Panc1 (cell line): ENCODE measurements at regions not wholly inside any gene's neighbourhood (a gene's known extent, or its start where the extent isn't known, plus 50 kb on each side); places are given as distances from the start of the nearest gene placed in this dataset.

Experiments
- ATAC-seq: fragments of 200-7000 bp; cut with Tn5 transposase; 2 replicates; pipeline ENCODE4 v1.9.1; 2020; ENCODE audit warnings: mild to moderate bottlenecking, moderate library complexity
- BruUV-seq: library from RNA; stranded (reverse); fragments of 400-500 nt; replicated peaks from 2 replicates; lab custom pipeline; 2021; lab: Mats Ljungman, UMichigan
- CTCF ChIA-PET: fragments of 300-600 bp; sonication (Branson Sonifier 250); formaldehyde crosslinking; loops from one replicate; lab custom pipeline; 2022; ENCODE audit warnings: antibody characterized with exemption; lab: Charles Lee
- POLR2A ChIA-PET: fragments of 300-600 bp; sonication (Branson Sonifier 250); formaldehyde crosslinking; loops from one replicate; lab custom pipeline; 2022; ENCODE audit warnings: antibody characterized with exemption; lab: Charles Lee
- DNase-seq: peaks from one replicate; pipeline ENCODE4 v3.0.0-alpha.2; 2010; ENCODE audit warnings: low read depth, low spot score
- H3K27ac ChIP-seq: 2 replicates; pipeline ENCODE4 v1.5.1; 2011; ENCODE audit warnings: mild to moderate bottlenecking, low read length, inconsistent platforms
- H3K27me3 ChIP-seq: fragments of 200-500 bp; sonication (Bioruptor generic); 2 replicates; pipeline ENCODE4 v1.6.0; 2014; ENCODE audit warnings: low read length, inconsistent platforms; ENCODE audit not compliant: control insufficient read depth, insufficient read depth
- H3K36me3 ChIP-seq: fragments of 200-500 bp; sonication (Bioruptor generic); 2 replicates; pipeline ENCODE4 v1.5.1; 2014; ENCODE audit warnings: inconsistent platforms, mild to moderate bottlenecking, low read length, moderate library complexity; ENCODE audit not compliant: control insufficient read depth, insufficient read depth
- H3K4me1 ChIP-seq: 2 replicates; pipeline ENCODE4 v1.5.1; 2011; ENCODE audit warnings: inconsistent platforms, mild to moderate bottlenecking, low read length, moderate library complexity; ENCODE audit not compliant: control insufficient read depth, insufficient read depth
- H3K4me3 ChIP-seq, 2 experiments: 2 replicates each; pipeline ENCODE4 v1.5.1; 2011 to 2012; ENCODE audit warnings: low read depth in 2 of 2, low read length in 2 of 2, mild to moderate bottlenecking in 2 of 2, inconsistent platforms in 1 of 2, moderate library complexity in 1 of 2
- H3K9me3 ChIP-seq: fragments of 200-500 bp; sonication (Bioruptor generic); 2 replicates; pipeline ENCODE4 v1.5.1; 2014; ENCODE audit warnings: low read depth, mild to moderate bottlenecking, inconsistent platforms, low read length, moderate library complexity; ENCODE audit not compliant: control insufficient read depth, insufficient read depth
- POLR2AphosphoS5 ChIP-seq: IDR thresholded peaks from 2 replicates; pipeline ENCODE4 v1.6.1; 2012; ENCODE audit warnings: mild to moderate bottlenecking, low read depth, low read length, moderate library complexity
- SIN3A ChIP-seq: IDR thresholded peaks from 2 replicates; pipeline ENCODE4 v1.6.1; 2012; ENCODE audit warnings: low read depth, mild to moderate bottlenecking, low read length, moderate library complexity, borderline replicate concordance; ENCODE audit not compliant: insufficient read depth
- TCF7L2 ChIP-seq: IDR thresholded peaks from 2 replicates; pipeline ENCODE4 v1.6.1; 2011; ENCODE audit warnings: mild to moderate bottlenecking, low read depth, low read length, inconsistent platforms
- in situ Hi-C: cut with HindIII; loops from 2 replicates; pipeline ENCODE4 v1.10.0; 2016; ENCODE audit warnings: low sequenced_read_pairs, low pct_unique_long_range_greater_than_20kb
- intact Hi-C: fragments of 100-400 bp; cut with micrococcal nuclease; formaldehyde crosslinking; loops from one replicate; pipeline ENCODE4 v1.10.0; 2022; ENCODE audit not compliant: unreplicated experiment
- TF ChIP-seq, protein P1 (sequence below), 2 experiments: IDR thresholded peaks; 2 replicates each; pipeline ENCODE4 v1.6.1; 2011 to 2012; ENCODE audit warnings: low read depth in 2 of 2, control low read depth in 1 of 2, low read length in 1 of 2, mild to moderate bottlenecking in 1 of 2, moderate library complexity in 1 of 2; ENCODE audit not compliant: insufficient read depth in 1 of 2
- TF ChIP-seq, protein P2 (sequence below): fragments of 450-650 bp; IDR thresholded peaks from 2 replicates; pipeline ENCODE4 v1.5.1; 2017; ENCODE audit warnings: mild to moderate bottlenecking

DNA sequence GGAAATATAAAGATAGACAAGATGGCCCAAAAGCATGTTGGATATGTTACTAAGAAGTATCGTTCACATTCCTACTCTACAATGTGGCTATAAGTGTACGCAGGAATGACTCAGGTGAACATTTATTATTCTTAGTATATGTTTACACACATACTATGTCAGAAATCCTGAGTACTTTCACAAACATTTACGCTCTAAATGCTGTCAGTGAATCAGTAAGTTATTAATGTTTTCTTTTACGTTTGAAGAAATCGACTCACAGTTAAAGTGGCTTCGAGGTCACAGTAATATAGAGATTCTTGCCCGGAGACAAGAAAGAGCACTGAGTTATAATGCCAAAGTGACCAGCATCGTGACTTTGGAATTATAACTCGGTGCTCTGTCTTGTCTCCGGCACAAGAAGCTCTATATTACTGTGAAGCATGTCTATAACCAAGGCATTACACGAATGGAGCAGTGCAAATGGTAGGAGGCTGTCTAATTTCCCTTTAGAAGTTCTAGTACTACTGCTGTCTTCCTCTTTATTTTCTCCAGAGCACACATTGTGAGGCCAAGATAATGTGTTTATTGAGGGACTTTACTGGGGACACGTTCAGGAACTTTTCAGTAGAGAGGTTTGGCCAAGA lies 61.8 kb upstream of the P3H2 start:
- Histone ChIP-seq H3K4me1 (peaks cover 7% of the 10 kb centered on the region), H3K9me3 (no peaks in the 10 kb centered on the region), H3K4me3 (peak overlapping the region in 1 of 2 experiments; percentile 22; a peak in 2 of 4 replicates), H3K27me3 (no peaks in the 10 kb centered on the region), H3K27ac (no peak overlapping the region), H3K36me3 (no peaks in the 10 kb centered on the region)
- no TSS peak for BruUV-seq
- ATAC-seq: peak; percentile 66
- TF ChIP-seq TCF7L2 (no peak), SIN3A (no peak), POLR2AphosphoS5 (no peak)
- TF ChIP-seq, protein P1, sequence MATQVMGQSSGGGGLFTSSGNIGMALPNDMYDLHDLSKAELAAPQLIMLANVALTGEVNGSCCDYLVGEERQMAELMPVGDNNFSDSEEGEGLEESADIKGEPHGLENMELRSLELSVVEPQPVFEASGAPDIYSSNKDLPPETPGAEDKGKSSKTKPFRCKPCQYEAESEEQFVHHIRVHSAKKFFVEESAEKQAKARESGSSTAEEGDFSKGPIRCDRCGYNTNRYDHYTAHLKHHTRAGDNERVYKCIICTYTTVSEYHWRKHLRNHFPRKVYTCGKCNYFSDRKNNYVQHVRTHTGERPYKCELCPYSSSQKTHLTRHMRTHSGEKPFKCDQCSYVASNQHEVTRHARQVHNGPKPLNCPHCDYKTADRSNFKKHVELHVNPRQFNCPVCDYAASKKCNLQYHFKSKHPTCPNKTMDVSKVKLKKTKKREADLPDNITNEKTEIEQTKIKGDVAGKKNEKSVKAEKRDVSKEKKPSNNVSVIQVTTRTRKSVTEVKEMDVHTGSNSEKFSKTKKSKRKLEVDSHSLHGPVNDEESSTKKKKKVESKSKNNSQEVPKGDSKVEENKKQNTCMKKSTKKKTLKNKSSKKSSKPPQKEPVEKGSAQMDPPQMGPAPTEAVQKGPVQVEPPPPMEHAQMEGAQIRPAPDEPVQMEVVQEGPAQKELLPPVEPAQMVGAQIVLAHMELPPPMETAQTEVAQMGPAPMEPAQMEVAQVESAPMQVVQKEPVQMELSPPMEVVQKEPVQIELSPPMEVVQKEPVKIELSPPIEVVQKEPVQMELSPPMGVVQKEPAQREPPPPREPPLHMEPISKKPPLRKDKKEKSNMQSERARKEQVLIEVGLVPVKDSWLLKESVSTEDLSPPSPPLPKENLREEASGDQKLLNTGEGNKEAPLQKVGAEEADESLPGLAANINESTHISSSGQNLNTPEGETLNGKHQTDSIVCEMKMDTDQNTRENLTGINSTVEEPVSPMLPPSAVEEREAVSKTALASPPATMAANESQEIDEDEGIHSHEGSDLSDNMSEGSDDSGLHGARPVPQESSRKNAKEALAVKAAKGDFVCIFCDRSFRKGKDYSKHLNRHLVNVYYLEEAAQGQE (IDR thresholded peaks at IDR 0.05; ENCODE audit: insufficient read depth in 1 of 2, low read depth in 2 of 2, low read length in 1 of 2): no peak
- TF ChIP-seq, protein P2, sequence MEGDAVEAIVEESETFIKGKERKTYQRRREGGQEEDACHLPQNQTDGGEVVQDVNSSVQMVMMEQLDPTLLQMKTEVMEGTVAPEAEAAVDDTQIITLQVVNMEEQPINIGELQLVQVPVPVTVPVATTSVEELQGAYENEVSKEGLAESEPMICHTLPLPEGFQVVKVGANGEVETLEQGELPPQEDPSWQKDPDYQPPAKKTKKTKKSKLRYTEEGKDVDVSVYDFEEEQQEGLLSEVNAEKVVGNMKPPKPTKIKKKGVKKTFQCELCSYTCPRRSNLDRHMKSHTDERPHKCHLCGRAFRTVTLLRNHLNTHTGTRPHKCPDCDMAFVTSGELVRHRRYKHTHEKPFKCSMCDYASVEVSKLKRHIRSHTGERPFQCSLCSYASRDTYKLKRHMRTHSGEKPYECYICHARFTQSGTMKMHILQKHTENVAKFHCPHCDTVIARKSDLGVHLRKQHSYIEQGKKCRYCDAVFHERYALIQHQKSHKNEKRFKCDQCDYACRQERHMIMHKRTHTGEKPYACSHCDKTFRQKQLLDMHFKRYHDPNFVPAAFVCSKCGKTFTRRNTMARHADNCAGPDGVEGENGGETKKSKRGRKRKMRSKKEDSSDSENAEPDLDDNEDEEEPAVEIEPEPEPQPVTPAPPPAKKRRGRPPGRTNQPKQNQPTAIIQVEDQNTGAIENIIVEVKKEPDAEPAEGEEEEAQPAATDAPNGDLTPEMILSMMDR: no peak
- intact Hi-C loops: no loop called here
- DNase-seq: peak; percentile 43
- POLR2A ChIA-PET: no interaction called here
- in situ Hi-C loops: no loop called here
- CTCF ChIA-PET: no interaction called here

DNA sequence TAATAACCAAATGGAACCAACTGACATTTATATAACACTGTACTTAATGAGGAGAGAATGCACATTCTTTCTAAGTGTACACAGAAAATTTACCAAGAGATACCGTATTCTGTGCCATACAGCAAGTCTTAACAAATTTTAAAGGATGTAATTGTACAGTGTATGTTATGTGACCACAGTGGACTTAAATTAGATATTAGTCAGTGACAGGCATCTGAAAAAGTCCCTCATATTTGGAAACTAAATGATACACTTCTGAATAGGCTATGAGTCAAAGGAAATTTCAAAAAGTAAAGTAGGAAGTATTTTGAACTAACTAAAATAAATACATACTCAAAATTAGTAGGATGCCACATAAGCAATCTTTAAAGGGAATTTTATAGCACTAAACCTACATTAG lies 59.6 kb upstream of the P3H2 start:
- no peak for ATAC-seq
- in situ Hi-C loops: no loop called here

More for the DNA sequence above, 59.6 kb upstream of the P3H2 start:
- ChIA-PET POLR2A (no interaction called here), CTCF (no interaction called here)
- intact Hi-C loops: no loop called here
- TF ChIP-seq POLR2AphosphoS5: no peak
- TF ChIP-seq, protein P1 (IDR thresholded peaks at IDR 0.05; ENCODE audit: insufficient read depth in 1 of 2, low read depth in 2 of 2, low read length in 1 of 2): no peak
- TF ChIP-seq, protein P2: no peak
- no peak for TF ChIP-seq TCF7L2
- TF ChIP-seq SIN3A: no peak
- H3K27me3 ChIP-seq: no peaks in the 10 kb centered on the region
- peaks cover 7% of the 10 kb centered on the region for H3K4me1 ChIP-seq
- H3K36me3 ChIP-seq: no peaks in the 10 kb centered on the region
- DNase-seq: no peak
- no TSS peak for BruUV-seq
- no peak overlapping the region for H3K4me3 ChIP-seq
- no peak overlapping the region for H3K27ac ChIP-seq
- no peaks in the 10 kb centered on the region for H3K9me3 ChIP-seq
